ENCODE measurements at regions not wholly inside any gene's neighbourhood (a gene's known extent, or its start where the extent isn't known, plus 50 kb on each side); places are given as distances from the start of the nearest gene placed in this dataset.
"Not testable (repeated sequence)": the region's sequence is repeated elsewhere in the genome, so short reads cannot be mapped to it uniquely, and the experiment has no call there.

- Histone ChIP-seq H3K9ac (ENCODE audit: low read length) (no peak overlapping the region), H3K36me3 (ENCODE audit: insufficient read depth, low read length) (no peaks in the 10 kb centered on the region), H4K20me1 (ENCODE audit: insufficient read depth, low read depth, low read length) (no peaks in the 10 kb centered on the region), H3K79me2 (ENCODE audit: low read length) (no peaks in the 10 kb centered on the region), H3K4me2 (ENCODE audit: low read depth, low read length, poor library complexity, severe bottlenecking) (no peak overlapping the region), H3K27ac (ENCODE audit: low read length) (no peak overlapping the region), H2AFZ (ENCODE audit: low read length) (no peak overlapping the region), H3K27me3 (ENCODE audit: low read length) (no peaks in the 10 kb centered on the region), H3K4me1 (ENCODE audit: low read length) (no peaks in the 10 kb centered on the region), H3K9me3 (ENCODE audit: low read length) (no peaks in the 10 kb centered on the region), H3K9me2 (replicated peaks; ENCODE audit: insufficient read depth, low read length) (no peaks in the 10 kb centered on the region), H3K4me3 (ENCODE audit: low read length) (no peak overlapping the region)
- DNase-seq = no peak
Measured at GRCh38 chr5:42301349-42301748, 121.9 kb upstream of the GHR start.

GRCh38 chr5:42302186-42302585, 121.1 kb upstream of the GHR start:
- H3K9ac ChIP-seq (ENCODE audit: low read length) = no peak overlapping the region
- H3K27ac ChIP-seq (ENCODE audit: low read length) = no peak overlapping the region
- DNase-seq = no peak
- no peaks in the 10 kb centered on the region for H3K9me2 ChIP-seq (replicated peaks; ENCODE audit: insufficient read depth, low read length)
- H3K9me3 ChIP-seq (ENCODE audit: low read length) = no peaks in the 10 kb centered on the region
- H3K27me3 ChIP-seq (ENCODE audit: low read length) = no peaks in the 10 kb centered on the region
- no peak overlapping the region for H3K4me3 ChIP-seq (ENCODE audit: low read length)
- H3K79me2 ChIP-seq (ENCODE audit: low read length) = no peaks in the 10 kb centered on the region
- H3K36me3 ChIP-seq (ENCODE audit: insufficient read depth, low read length) = no peaks in the 10 kb centered on the region
- H4K20me1 ChIP-seq (ENCODE audit: insufficient read depth, low read depth, low read length) = no peaks in the 10 kb centered on the region
- H3K4me1 ChIP-seq (ENCODE audit: low read length) = no peaks in the 10 kb centered on the region
- no peak overlapping the region for H2AFZ ChIP-seq (ENCODE audit: low read length)
- H3K4me2 ChIP-seq (ENCODE audit: low read depth, low read length, poor library complexity, severe bottlenecking) = no peak overlapping the region

GRCh38 chr5:42306287-42306686, 117.0 kb upstream of the GHR start:
- Histone ChIP-seq H3K79me2 (ENCODE audit: low read length) (no peaks in the 10 kb centered on the region), H3K36me3 (ENCODE audit: insufficient read depth, low read length) (no peaks in the 10 kb centered on the region), H2AFZ (ENCODE audit: low read length) (no peak overlapping the region), H3K9me2 (replicated peaks; ENCODE audit: insufficient read depth, low read length) (no peaks in the 10 kb centered on the region), H4K20me1 (ENCODE audit: insufficient read depth, low read depth, low read length) (no peaks in the 10 kb centered on the region), H3K4me2 (ENCODE audit: low read depth, low read length, poor library complexity, severe bottlenecking) (no peak overlapping the region), H3K27me3 (ENCODE audit: low read length) (no peaks in the 10 kb centered on the region), H3K9me3 (ENCODE audit: low read length) (no peaks in the 10 kb centered on the region), H3K4me3 (ENCODE audit: low read length) (no peak overlapping the region), H3K4me1 (ENCODE audit: low read length) (no peaks in the 10 kb centered on the region), H3K27ac (ENCODE audit: low read length) (no peak overlapping the region), H3K9ac (ENCODE audit: low read length) (no peak overlapping the region)
- no peak for DNase-seq

- Histone ChIP-seq H3K79me2 (ENCODE audit: low read length) (no peaks in the 10 kb centered on the region), H2AFZ (ENCODE audit: low read length) (no peak overlapping the region), H3K27ac (ENCODE audit: low read length) (no peak overlapping the region), H3K4me1 (ENCODE audit: low read length) (no peaks in the 10 kb centered on the region), H3K4me2 (ENCODE audit: low read depth, low read length, poor library complexity, severe bottlenecking) (no peak overlapping the region), H3K36me3 (ENCODE audit: insufficient read depth, low read length) (no peaks in the 10 kb centered on the region), H4K20me1 (ENCODE audit: insufficient read depth, low read depth, low read length) (no peaks in the 10 kb centered on the region), H3K9me2 (replicated peaks; ENCODE audit: insufficient read depth, low read length) (no peaks in the 10 kb centered on the region), H3K9ac (ENCODE audit: low read length) (no peak overlapping the region), H3K9me3 (ENCODE audit: low read length) (no peaks in the 10 kb centered on the region), H3K27me3 (ENCODE audit: low read length) (no peaks in the 10 kb centered on the region), H3K4me3 (ENCODE audit: low read length) (no peak overlapping the region)
- DNase-seq = no peak
Measured at GRCh38 chr5:42309865-42310264, 113.4 kb upstream of the GHR start.

- DNase-seq = no peak
- H3K36me3 ChIP-seq (ENCODE audit: insufficient read depth, low read length) = no peaks in the 10 kb centered on the region
- no peak overlapping the region for H3K9ac ChIP-seq (ENCODE audit: low read length)
- no peaks in the 10 kb centered on the region for H3K27me3 ChIP-seq (ENCODE audit: low read length)
- peaks cover 6% of the 10 kb centered on the region; the same call in 1 of the 2 replicates for H3K9me3 ChIP-seq (ENCODE audit: low read length)
- no peak overlapping the region for H3K4me2 ChIP-seq (ENCODE audit: low read depth, low read length, poor library complexity, severe bottlenecking)
- H2AFZ ChIP-seq (ENCODE audit: low read length) = no peak overlapping the region
- no peaks in the 10 kb centered on the region for H3K4me1 ChIP-seq (ENCODE audit: low read length)
- H3K4me3 ChIP-seq (ENCODE audit: low read length) = no peak overlapping the region
- H3K79me2 ChIP-seq (ENCODE audit: low read length) = no peaks in the 10 kb centered on the region
- no peaks in the 10 kb centered on the region for H3K9me2 ChIP-seq (replicated peaks; ENCODE audit: insufficient read depth, low read length)
- no peaks in the 10 kb centered on the region for H4K20me1 ChIP-seq (ENCODE audit: insufficient read depth, low read depth, low read length)
- no peak overlapping the region for H3K27ac ChIP-seq (ENCODE audit: low read length)
Measured at GRCh38 chr5:42315214-42315613, 108.0 kb upstream of the GHR start.

- no peak for DNase-seq
- no peak overlapping the region for H2AFZ ChIP-seq (ENCODE audit: low read length)
- H3K4me2 ChIP-seq (ENCODE audit: low read depth, low read length, poor library complexity, severe bottlenecking) = no peak overlapping the region
- no peak overlapping the region for H3K4me3 ChIP-seq (ENCODE audit: low read length)
- H3K79me2 ChIP-seq (ENCODE audit: low read length) = no peaks in the 10 kb centered on the region
- no peaks in the 10 kb centered on the region for H4K20me1 ChIP-seq (ENCODE audit: insufficient read depth, low read depth, low read length)
- H3K27me3 ChIP-seq (ENCODE audit: low read length) = no peaks in the 10 kb centered on the region
- peaks cover 6% of the 10 kb centered on the region; the same call in 1 of the 2 replicates for H3K9me3 ChIP-seq (ENCODE audit: low read length)
- H3K9ac ChIP-seq (ENCODE audit: low read length) = no peak overlapping the region
- H3K27ac ChIP-seq (ENCODE audit: low read length) = no peak overlapping the region
- no peaks in the 10 kb centered on the region for H3K9me2 ChIP-seq (replicated peaks; ENCODE audit: insufficient read depth, low read length)
- no peaks in the 10 kb centered on the region for H3K36me3 ChIP-seq (ENCODE audit: insufficient read depth, low read length)
- no peaks in the 10 kb centered on the region for H3K4me1 ChIP-seq (ENCODE audit: low read length)
Measured at GRCh38 chr5:42317575-42317974, 105.7 kb upstream of the GHR start.

- H2AFZ ChIP-seq (ENCODE audit: low read length); H3K36me3 ChIP-seq (ENCODE audit: insufficient read depth, low read length); H3K4me1 ChIP-seq (ENCODE audit: low read length); H3K4me3 ChIP-seq (ENCODE audit: low read length); H4K20me1 ChIP-seq (ENCODE audit: insufficient read depth, low read depth, low read length); H3K9me2 ChIP-seq (replicated peaks; ENCODE audit: insufficient read depth, low read length); H3K79me2 ChIP-seq (ENCODE audit: low read length); H3K9me3 ChIP-seq (ENCODE audit: low read length); H3K27ac ChIP-seq (ENCODE audit: low read length); H3K9ac ChIP-seq (ENCODE audit: low read length); H3K4me2 ChIP-seq (ENCODE audit: low read depth, low read length, poor library complexity, severe bottlenecking); H3K27me3 ChIP-seq (ENCODE audit: low read length); DNase-seq: not testable (repeated sequence)
Measured at GRCh38 chr5:42319546-42319945, 103.7 kb upstream of the GHR start.

GRCh38 chr5:42321785-42322184, 101.5 kb upstream of the GHR start:
- Histone ChIP-seq H4K20me1 (ENCODE audit: insufficient read depth, low read depth, low read length) (no peaks in the 10 kb centered on the region), H3K9ac (ENCODE audit: low read length) (no peak overlapping the region), H3K4me2 (ENCODE audit: low read depth, low read length, poor library complexity, severe bottlenecking) (no peak overlapping the region), H2AFZ (ENCODE audit: low read length) (no peak overlapping the region), H3K27ac (ENCODE audit: low read length) (no peak overlapping the region), H3K9me2 (replicated peaks; ENCODE audit: insufficient read depth, low read length) (no peaks in the 10 kb centered on the region; the same call in 1 of the 2 replicates), H3K4me1 (ENCODE audit: low read length) (no peaks in the 10 kb centered on the region), H3K9me3 (ENCODE audit: low read length) (peaks cover 6% of the 10 kb centered on the region; the same call in 1 of the 2 replicates), H3K27me3 (ENCODE audit: low read length) (no peaks in the 10 kb centered on the region), H3K79me2 (ENCODE audit: low read length) (no peaks in the 10 kb centered on the region), H3K36me3 (ENCODE audit: insufficient read depth, low read length) (no peaks in the 10 kb centered on the region), H3K4me3 (ENCODE audit: low read length) (no peak overlapping the region)
- DNase-seq = no peak

DNA sequence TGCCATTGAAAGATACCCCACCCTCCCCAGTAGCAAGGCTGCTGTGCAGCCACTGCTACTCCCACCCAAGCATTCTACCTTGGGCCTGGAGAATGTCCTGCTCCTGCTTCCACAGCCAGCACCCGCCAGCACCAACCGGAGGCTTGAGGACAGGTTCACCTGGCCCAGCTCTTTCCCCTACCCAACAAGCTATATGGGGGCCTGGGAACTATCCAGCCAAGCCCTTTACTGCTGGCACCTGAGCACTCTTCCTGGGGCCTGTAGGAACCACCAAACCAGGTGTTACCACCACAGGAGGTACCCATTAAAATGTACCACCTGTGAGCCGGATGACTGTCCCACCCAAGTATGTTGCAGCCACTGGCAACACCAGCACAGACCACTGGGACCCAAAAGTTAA, 86.1 kb upstream of the GHR start:
- peaks cover 7% of the 10 kb centered on the region for H3K9me3 ChIP-seq (ENCODE audit: low read length)
- no peak overlapping the region for H3K4me3 ChIP-seq (ENCODE audit: low read length)
- no peak overlapping the region for H3K9ac ChIP-seq (ENCODE audit: low read length)
- no peaks in the 10 kb centered on the region for H4K20me1 ChIP-seq (ENCODE audit: insufficient read depth, low read depth, low read length)
- H3K4me1 ChIP-seq (ENCODE audit: low read length) = no peaks in the 10 kb centered on the region
- H3K9me2 ChIP-seq (replicated peaks; ENCODE audit: insufficient read depth, low read length) = 0 out of 2 replicates have a peak, but pooled peaks cover 3% of the 10 kb centered on the region
- no peak overlapping the region for H2AFZ ChIP-seq (ENCODE audit: low read length)
- H3K36me3 ChIP-seq (ENCODE audit: insufficient read depth, low read length) = no peaks in the 10 kb centered on the region
- H3K4me2 ChIP-seq (ENCODE audit: low read depth, low read length, poor library complexity, severe bottlenecking) = no peak overlapping the region
- H3K27me3 ChIP-seq (ENCODE audit: low read length) = no peaks in the 10 kb centered on the region
- H3K79me2 ChIP-seq (ENCODE audit: low read length) = no peaks in the 10 kb centered on the region
- H3K27ac ChIP-seq (ENCODE audit: low read length) = no peak overlapping the region
- no peak for DNase-seq
